Effector CD8-positive, alpha-beta T cell (primary cell): ENCODE measurements at regions not wholly inside any gene's neighbourhood (a gene's known extent, or its start where the extent isn't known, plus 50 kb on each side); places are given as distances from the start of the nearest gene placed in this dataset.
"Not testable (repeated sequence)": the region's sequence is repeated elsewhere in the genome, so short reads cannot be mapped to it uniquely, and the experiment has no call there.

ENCODE experiments used
- DNase-seq: peaks from one replicate; lab custom pipeline; 2025; lab: John Stamatoyannopoulos, UW

- no peak for DNase-seq
These were observed 66.2 kb upstream of the SMAD6 start for GRCh38 chr15:66635817-66636216.

GRCh38 chr15:66637044-66637443 lies 65.0 kb upstream of the SMAD6 start:
- not testable (repeated sequence) for DNase-seq

- no peak for DNase-seq
These were observed 63.7 kb upstream of the SMAD6 start for GRCh38 chr15:66638377-66638776.

DNA sequence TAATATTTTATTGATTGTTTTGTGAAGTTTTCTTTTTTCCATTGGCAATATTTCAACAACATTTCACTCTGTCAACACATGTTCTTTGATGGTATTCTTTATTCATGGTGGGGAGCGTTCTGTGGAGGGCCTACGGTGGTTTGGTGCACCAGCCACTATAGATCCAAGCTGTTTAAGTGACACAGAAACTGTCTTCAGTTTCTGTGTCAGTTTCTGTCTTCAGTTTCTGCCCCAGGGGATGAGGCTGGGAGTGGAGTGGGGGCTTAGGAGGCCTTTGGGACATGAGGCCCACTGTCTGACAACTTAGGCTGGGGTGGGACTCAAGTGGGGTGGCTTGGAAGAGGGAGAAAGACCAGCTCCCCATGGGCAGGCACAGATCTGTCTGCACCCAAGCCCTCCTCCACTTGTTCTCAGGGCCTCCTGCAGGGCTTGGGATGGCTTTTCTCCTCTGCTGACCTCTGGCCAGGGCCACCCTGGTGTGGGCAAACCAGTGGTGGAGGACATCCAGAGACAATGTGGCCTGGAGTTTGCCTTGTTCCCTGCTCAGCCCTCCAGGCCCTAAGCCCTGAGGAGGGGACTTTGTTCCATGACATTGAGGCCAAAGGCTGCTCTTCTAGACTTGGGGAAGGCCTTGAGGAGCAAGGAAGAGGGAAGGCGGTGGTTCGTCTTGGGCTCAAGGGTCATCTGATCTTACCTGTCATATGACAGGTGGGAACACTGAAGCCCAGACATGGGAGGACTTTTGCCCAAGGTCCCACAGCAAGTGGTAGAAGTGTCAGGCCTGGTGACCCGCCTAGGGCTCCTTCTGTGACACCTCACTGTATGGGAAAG lies 60.3 kb upstream of the SMAD6 start:
- no peak for DNase-seq

- DNase-seq, result no peak
These were observed 59.5 kb upstream of the SMAD6 start for GRCh38 chr15:66642514-66642913.

DNA sequence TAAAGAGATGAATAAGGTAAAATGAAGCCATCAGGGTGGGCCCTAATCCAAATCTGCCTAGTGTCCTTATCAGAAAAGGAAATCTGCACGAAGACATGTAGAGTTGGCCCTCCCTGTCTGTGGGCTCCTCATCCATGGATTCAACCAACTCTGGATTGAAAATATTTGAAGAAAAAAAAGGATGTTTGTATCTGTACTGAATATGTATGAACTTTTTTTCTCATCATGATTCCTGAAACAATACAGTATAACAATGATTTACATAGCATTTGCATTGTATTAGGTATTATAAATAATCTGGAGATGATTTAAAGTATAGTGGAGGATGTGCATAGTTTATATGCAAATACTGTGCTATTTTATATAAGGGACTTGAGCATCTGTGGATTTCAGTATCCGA lies 59.0 kb upstream of the SMAD6 start:
- no peak for DNase-seq

DNA sequence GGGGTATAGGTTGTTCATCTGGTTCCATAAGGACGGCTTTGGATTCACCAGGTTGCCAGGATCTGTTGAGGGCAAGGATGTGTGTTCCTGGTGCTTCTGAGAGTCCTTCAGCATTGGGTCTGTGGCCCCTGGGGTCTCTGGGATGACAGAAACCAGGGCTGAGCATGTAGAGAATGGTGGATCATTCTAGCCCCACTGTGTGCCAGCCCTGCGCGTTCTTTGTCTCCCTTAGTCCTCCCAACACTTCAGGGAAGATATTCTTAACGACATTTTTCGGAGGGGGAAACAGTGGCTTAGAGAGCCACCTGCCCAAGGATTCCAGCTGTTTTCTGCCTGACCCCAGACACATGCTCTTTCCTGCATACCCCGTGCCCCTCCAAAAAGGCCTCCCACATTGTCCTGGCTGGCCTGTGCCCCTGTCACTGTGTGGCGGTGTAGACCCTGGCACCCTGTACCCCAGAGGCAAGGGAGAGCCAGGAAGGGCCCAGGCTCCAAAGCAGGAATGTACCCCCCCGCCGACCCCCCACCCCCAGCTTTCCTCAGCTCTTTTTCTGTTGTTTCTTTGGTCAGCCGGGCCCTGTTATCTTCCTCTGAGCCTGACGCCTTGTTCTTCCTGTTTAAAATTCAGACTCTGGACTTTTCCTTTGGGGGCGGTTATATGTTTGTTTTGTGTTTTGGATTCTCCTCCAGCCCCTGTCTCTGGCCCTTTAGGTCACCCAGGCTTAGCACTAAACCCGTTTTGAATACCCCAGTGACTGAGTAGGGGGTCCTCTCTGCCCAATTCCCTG lies 57.8 kb upstream of the SMAD6 start:
- DNase-seq, result no peak

- DNase-seq, result no peak
These were observed 57.2 kb upstream of the SMAD6 start for GRCh38 chr15:66644869-66645268.

- DNase-seq, result no peak
These were observed 55.7 kb upstream of the SMAD6 start for GRCh38 chr15:66646308-66646707.

- no peak for DNase-seq
These were observed 55.2 kb upstream of the SMAD6 start for GRCh38 chr15:66646799-66647198.

GRCh38 chr15:66647358-66647757 lies 54.7 kb upstream of the SMAD6 start:
- DNase-seq, result no peak

DNA sequence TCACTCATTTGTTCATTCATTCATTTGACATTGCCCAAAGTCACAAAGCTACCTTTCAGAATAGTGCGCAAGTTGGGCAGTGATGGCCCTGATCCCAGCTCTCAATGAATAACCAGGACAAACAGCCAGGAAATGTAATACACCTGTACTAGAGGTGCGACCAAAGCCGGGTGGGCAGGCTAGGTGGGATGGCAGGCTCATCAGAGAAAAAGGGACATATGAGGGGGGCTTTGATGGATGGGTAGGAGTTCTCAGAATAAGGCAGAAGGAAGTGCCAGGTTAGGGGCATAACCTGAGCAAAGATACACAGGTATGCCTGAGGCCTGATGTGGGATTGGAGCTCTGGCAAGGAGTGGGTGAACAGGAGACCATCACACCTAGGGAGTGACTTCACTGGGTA lies 53.4 kb upstream of the SMAD6 start:
- no peak for DNase-seq

- no peak for DNase-seq
These were observed 52.6 kb upstream of the SMAD6 start for GRCh38 chr15:66649235-66649984.

GRCh38 chr15:66650433-66650832 lies 51.6 kb upstream of the SMAD6 start:
- DNase-seq, result no peak

DNA sequence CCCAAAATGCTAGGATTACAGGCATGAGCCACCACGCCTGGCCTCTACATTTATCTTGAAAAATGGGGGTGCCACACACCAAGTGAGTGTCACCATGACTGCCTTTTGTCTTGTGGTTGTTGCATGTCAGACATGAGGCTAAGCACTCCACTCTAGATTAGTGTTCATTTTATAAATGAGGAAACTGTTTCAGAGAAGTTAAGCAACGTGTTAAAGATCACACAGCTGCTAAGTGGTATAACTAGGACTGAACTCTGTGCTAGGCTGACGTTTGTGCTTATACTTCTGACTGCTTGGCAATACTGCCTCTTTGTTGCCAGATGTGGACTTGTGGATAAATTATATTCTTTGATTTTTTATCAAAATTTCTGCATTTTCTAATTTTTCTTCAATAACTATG lies 50.8 kb upstream of the SMAD6 start:
- DNase-seq, result no peak

DNA sequence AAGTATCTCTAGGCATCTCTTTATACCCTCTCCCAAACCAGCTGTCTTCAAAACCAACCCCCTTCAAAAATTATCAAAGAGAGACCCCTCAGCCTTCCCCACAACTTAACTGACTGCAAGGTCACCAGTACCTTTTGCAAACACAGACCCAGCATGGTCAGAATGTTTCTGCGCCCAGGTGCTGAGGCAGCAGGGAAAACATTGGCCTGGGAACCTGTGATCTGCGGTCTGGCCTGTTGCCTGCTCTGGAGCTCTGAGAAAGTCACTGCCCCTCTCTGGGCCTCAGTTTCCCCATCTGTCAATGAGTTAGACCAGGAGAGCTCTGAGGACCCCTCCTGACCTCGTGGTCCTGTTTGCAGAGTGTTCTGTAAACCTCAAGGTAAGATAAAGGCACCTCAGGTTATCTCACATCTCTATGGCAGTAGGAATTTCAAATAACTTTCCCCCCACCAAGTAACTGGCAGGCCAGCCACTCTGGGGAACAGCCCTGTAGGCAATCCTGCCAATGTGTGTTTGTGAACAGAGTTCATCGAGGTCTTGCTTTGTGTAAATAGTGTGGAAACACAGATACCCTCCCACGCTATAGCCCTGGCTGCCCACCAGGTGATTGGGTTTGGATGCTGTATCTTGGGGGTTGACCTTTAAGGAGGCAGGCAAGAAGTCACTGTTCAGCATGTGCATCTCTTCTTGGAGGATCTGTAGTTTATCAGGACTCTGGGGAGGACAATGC lies 50.0 kb upstream of the SMAD6 start:
- no peak for DNase-seq
